ENCODE measurements at regions not wholly inside any gene's neighbourhood (a gene's known extent, or its start where the extent isn't known, plus 50 kb on each side); places are given as distances from the start of the nearest gene placed in this dataset.

DNA sequence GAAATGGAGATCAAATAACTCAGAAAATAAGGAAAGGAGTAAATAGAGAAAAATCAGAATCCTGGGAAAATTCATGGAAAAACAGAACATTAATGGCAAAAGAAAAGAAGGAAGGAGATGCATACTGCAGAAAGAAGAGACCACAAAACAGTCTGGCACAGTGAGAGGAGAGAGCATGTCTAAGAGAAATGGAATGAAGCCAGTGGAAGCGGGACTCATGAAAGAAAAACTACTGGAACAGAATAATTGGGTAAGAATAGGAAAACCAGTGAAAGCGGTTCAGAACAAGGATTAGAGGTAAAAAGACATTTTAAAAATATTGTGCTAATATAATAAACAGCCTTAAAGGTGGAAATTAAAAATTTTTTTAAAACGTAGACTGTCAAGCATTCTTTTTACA is 93.6 kb upstream of the GREM2 start:
- ATAC-seq (ENCODE audit: low read depth) (peak; percentile 36; the same call in 1 of the 2 replicates), DNase-seq (peak; percentile 76)
- Histone ChIP-seq H3K4ac (ENCODE audit: low read depth, low read length) (no peak overlapping the region), H2AK5ac (ENCODE audit: low read depth, low read length) (no peak overlapping the region), H3K9me1 (ENCODE audit: insufficient read depth, low read length) (peaks cover 7% of the 10 kb centered on the region; the same call in 1 of the 2 replicates), H3K9ac (ENCODE audit: low read depth, low read length) (no peak overlapping the region), H3K4me2 (ENCODE audit: low read depth, low read length) (no peak overlapping the region), H4K5ac (ENCODE audit: low read depth, low read length) (no peak overlapping the region), H2AFZ (replicated peaks; ENCODE audit: low read length, poor library complexity) (no peak overlapping the region), H3K4me3 (ENCODE audit: insufficient read depth, low read depth, low read length) (no peak overlapping the region), H3K18ac (ENCODE audit: low read depth, low read length) (no peak overlapping the region), H3K79me1 (ENCODE audit: low read depth in 1 of 2, low read length in 2 of 2) (no peaks in the 10 kb centered on the region), H2AK9ac (replicated peaks; ENCODE audit: low read depth, low read length, poor library complexity) (no peak overlapping the region), H4K91ac (ENCODE audit: insufficient read depth, low read depth, low read length) (no peak overlapping the region), H3K36me3 (ENCODE audit: control insufficient read depth, insufficient read depth, low read length) (no peaks in the 10 kb centered on the region), H4K20me1 (ENCODE audit: insufficient read depth, low read length) (no peaks in the 10 kb centered on the region), H3K4me1 (ENCODE audit: control insufficient read depth, insufficient read depth, low read length) (peaks cover 9% of the 10 kb centered on the region), H3K9me3 (ENCODE audit: control insufficient read depth, insufficient read depth, low read length) (no peaks in the 10 kb centered on the region), H3K14ac (replicated peaks; ENCODE audit: low read depth, low read length) (no peak overlapping the region), H2BK5ac (ENCODE audit: low read depth, low read length, poor library complexity, severe bottlenecking) (no peak overlapping the region), H3K56ac (ENCODE audit: extremely low read depth, insufficient read depth, low read length) (no peak overlapping the region), H3K23ac (ENCODE audit: low read depth, low read length) (no peak overlapping the region), H2BK120ac (ENCODE audit: low read depth, low read length) (no peak overlapping the region), H3K27me3 (ENCODE audit: control insufficient read depth, insufficient read depth, low read length) (no peaks in the 10 kb centered on the region), H2BK20ac (ENCODE audit: low read depth, low read length) (no peak overlapping the region), H3K27ac (ENCODE audit: insufficient read depth, low read length) (no peak overlapping the region), H4K8ac (ENCODE audit: low read depth in 2 of 2, low read length in 2 of 2) (no peak overlapping the region), H2BK15ac (ENCODE audit: low read depth, low read length) (no peak overlapping the region)
- intact Hi-C loops (cut with micrococcal nuclease) (no loop called here), in situ Hi-C loops (cut with MboI; ENCODE audit: low sequenced_read_pairs) (no loop called here), dilution Hi-C loops (cut with HindIII; ENCODE audit: low sequenced_read_pairs, unreplicated experiment) (loop anchor here (25.0 kb wide), 1 partner anchor 493 kb away; no protein-coding TSS in a partner anchor)
- no TSS peak for BruUV-seq (replicated peaks)
- CTCF ChIA-PET: no interaction called here
- TF ChIP-seq RFX5 (IDR thresholded peaks at IDR 0.05; ENCODE audit: low read depth, low read length) (no peak), MXI1 (IDR thresholded peaks at IDR 0.05; ENCODE audit: borderline replicate concordance, low read depth, low read length) (no peak), MAFK (IDR thresholded peaks at IDR 0.05; ENCODE audit: low read depth, low read length) (no peak)
- TF ChIP-seq, protein P1, sequence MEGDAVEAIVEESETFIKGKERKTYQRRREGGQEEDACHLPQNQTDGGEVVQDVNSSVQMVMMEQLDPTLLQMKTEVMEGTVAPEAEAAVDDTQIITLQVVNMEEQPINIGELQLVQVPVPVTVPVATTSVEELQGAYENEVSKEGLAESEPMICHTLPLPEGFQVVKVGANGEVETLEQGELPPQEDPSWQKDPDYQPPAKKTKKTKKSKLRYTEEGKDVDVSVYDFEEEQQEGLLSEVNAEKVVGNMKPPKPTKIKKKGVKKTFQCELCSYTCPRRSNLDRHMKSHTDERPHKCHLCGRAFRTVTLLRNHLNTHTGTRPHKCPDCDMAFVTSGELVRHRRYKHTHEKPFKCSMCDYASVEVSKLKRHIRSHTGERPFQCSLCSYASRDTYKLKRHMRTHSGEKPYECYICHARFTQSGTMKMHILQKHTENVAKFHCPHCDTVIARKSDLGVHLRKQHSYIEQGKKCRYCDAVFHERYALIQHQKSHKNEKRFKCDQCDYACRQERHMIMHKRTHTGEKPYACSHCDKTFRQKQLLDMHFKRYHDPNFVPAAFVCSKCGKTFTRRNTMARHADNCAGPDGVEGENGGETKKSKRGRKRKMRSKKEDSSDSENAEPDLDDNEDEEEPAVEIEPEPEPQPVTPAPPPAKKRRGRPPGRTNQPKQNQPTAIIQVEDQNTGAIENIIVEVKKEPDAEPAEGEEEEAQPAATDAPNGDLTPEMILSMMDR (conservative IDR thresholded peaks at IDR 0.05; ENCODE audit: low read depth, low read length): no peak
- POLR2A ChIA-PET (ENCODE audit: unreplicated experiment): no interaction called here
- WGBS, 2 experiments (ENCODE audit: extremely low coverage in 2 of 2, insufficient read length in 1 of 2): no CpG with 5 or more reads among the region's 3 CpGs
